Anterior cingulate cortex (tissue), 58 donors: ENCODE measurements at regions not wholly inside any gene's neighbourhood (a gene's known extent, or its start where the extent isn't known, plus 50 kb on each side); places are given as distances from the start of the nearest gene placed in this dataset.
"Not testable (repeated sequence)": the region's sequence is repeated elsewhere in the genome, so short reads cannot be mapped to it uniquely, and the experiment has no call there.

ENCODE experiments used
- DNase-seq, 58 donors: peaks; one replicate each; lab custom pipeline; 2025; lab: John Stamatoyannopoulos, UW

- DNase-seq: no peak
Observed at GRCh38 chr2:8490166-8490721, 191.6 kb upstream of the ID2 start.

GRCh38 chr2:8491296-8492027 is 190.4 kb upstream of the ID2 start:
- DNase-seq: no peak

GRCh38 chr2:8494151-8494550 is 187.7 kb upstream of the ID2 start:
- DNase-seq: no peak

- DNase-seq: no peak
Observed at GRCh38 chr2:8494589-8494988, 187.3 kb upstream of the ID2 start.

- DNase-seq: no peak
Observed at GRCh38 chr2:8495189-8495989, 186.5 kb upstream of the ID2 start.

- no peak for DNase-seq
Observed at GRCh38 chr2:8496079-8496478, 185.8 kb upstream of the ID2 start.

- no peak for DNase-seq
Observed at GRCh38 chr2:8496617-8497016, 185.2 kb upstream of the ID2 start.

GRCh38 chr2:8498994-8499393 is 182.9 kb upstream of the ID2 start:
- DNase-seq: no peak

GRCh38 chr2:8500124-8501054 is 181.5 kb upstream of the ID2 start:
- DNase-seq: no peak

GRCh38 chr2:8501061-8501720 is 180.7 kb upstream of the ID2 start:
- DNase-seq: no peak

GRCh38 chr2:8502316-8502715 is 179.5 kb upstream of the ID2 start:
- peak in 1 of 58 donors; percentile 41 for DNase-seq

GRCh38 chr2:8505311-8505920 is 176.4 kb upstream of the ID2 start:
- no peak for DNase-seq

- no peak for DNase-seq
Observed at GRCh38 chr2:8506746-8507145, 175.1 kb upstream of the ID2 start.

- no peak for DNase-seq
Observed at GRCh38 chr2:8508766-8509165, 173.1 kb upstream of the ID2 start.

GRCh38 chr2:8509621-8510020 is 172.2 kb upstream of the ID2 start:
- no peak for DNase-seq

- DNase-seq: not testable (repeated sequence)
Observed at GRCh38 chr2:8510055-8510454, 171.8 kb upstream of the ID2 start.

GRCh38 chr2:8510519-8510918 is 171.3 kb upstream of the ID2 start:
- no peak for DNase-seq

- DNase-seq: no peak
Observed at GRCh38 chr2:8511868-8512612, 169.8 kb upstream of the ID2 start.
